Hypothalamus (tissue), 51 donors: ENCODE measurements at regions not wholly inside any gene's neighbourhood (a gene's known extent, or its start where the extent isn't known, plus 50 kb on each side); places are given as distances from the start of the nearest gene placed in this dataset.
"Not testable (repeated sequence)": the region's sequence is repeated elsewhere in the genome, so short reads cannot be mapped to it uniquely, and the experiment has no call there.

Source experiments
- DNase-seq, 51 donors: peaks; one replicate each; lab custom pipeline; 2025; lab: John Stamatoyannopoulos, UW

- DNase-seq = not testable (repeated sequence)
Measured at GRCh38 chr11:38595359-38596016, 1997.5 kb upstream of the RAG2 start.

- no peak for DNase-seq
Measured at GRCh38 chr11:38594895-38595294, 1996.9 kb upstream of the RAG2 start.

DNA sequence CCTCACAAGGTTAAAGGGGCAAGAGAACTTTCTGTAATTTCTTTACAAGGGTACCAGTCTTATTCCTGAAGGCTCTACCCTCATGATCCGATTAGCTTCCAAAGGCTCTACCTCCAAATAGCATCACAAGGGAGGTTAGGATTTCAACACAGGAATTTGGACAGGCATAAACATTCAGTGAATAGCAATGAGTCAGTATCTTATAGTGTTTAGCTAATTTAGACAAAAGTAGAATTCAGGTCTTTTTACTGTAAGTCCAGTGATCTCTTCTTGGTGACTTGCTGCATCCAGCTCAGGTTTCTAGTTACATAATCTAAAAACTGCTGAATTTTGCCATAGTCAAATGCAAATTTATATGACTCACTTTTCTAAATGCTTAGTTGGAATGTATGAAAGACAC, 1995.6 kb upstream of the RAG2 start:
- DNase-seq = no peak

GRCh38 chr11:38582756-38583155, 1984.7 kb upstream of the RAG2 start:
- no peak for DNase-seq

GRCh38 chr11:38582151-38582550, 1984.1 kb upstream of the RAG2 start:
- DNase-seq = no peak

GRCh38 chr11:38577769-38578168, 1979.7 kb upstream of the RAG2 start:
- DNase-seq = no peak

DNA sequence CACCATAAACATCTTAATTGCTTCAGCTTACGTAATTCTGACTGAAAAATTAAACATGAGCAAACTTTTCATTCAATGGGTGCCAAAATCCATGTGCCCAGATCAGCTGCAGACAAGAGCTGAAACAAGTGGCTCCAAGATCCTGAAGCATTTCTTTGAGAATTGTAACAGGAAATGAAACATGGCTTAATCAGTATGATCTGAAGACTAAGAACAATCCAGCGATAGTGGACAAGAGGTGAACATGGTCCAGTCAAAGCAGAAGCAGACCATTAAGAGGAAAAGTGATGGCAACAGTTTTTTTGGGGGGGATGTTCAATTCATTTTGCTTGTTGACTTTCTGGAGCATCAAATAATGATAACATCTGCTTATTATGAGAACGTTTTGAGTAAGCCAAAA, 1964.5 kb upstream of the RAG2 start:
- DNase-seq = no peak

- DNase-seq = no peak
Measured at GRCh38 chr11:38553148-38553547, 1955.1 kb upstream of the RAG2 start.

GRCh38 chr11:38547462-38547861, 1949.4 kb upstream of the RAG2 start:
- no peak for DNase-seq

DNA sequence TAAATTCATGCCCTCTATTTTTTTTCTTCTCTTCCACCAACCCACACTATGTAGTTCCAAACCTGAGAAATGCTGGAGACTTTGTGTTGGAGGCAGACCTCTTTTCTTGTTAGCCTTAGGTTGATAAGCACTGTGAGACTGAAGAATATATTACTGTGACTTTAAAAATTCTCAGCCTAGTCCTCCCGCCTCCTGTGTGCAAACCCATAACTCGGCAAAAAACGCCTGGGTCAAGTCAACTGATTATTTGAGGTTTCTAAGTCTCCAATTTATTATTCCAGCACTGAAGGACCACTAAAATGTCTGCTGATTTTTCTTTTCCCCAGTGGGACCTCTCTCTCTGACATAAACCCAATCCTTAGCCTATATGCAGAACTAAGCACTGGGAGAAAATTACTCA, 1946.0 kb upstream of the RAG2 start:
- DNase-seq = no peak

DNA sequence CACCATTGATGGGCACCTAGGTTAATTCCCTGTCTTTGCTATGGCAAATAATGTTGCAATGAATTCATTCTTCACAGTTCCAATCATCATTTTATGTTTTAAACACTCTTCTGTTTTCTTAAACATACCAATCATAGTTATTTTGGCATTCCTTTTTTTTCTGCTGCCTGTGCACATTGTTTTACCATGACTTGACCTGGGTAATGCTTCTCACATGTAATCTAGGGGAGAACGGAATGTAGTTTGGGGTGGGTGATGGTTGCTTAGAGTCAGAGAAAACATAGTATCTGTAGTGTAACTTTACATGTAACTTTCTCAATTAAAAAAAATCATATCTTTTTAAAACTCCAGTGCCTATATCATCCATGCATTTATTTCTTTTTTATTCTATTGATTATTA, 1945.3 kb upstream of the RAG2 start:
- no peak for DNase-seq

- DNase-seq = no peak
Measured at GRCh38 chr11:38538866-38539680, 1941.0 kb upstream of the RAG2 start.

DNA sequence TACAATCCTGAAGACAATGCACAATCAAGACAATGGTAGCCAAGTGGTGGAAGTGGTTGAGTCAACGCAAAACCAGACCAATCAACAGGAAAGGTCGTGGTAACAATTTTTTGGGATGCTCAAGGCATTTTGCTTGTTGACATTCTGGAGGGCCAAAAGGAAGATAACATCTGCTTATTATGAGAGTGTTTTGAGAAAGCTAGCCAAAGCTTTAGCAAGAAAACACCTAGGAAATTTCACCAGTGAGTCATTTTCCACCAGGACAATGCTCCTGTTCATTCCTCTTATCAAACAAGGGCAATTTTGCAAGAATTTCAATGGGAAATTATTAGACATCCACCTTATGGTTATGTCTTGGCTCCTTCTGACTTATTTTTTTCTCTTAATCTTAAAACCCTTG, 1932.2 kb upstream of the RAG2 start:
- no peak for DNase-seq

GRCh38 chr11:38524945-38525344, 1926.9 kb upstream of the RAG2 start:
- DNase-seq = no peak

DNA sequence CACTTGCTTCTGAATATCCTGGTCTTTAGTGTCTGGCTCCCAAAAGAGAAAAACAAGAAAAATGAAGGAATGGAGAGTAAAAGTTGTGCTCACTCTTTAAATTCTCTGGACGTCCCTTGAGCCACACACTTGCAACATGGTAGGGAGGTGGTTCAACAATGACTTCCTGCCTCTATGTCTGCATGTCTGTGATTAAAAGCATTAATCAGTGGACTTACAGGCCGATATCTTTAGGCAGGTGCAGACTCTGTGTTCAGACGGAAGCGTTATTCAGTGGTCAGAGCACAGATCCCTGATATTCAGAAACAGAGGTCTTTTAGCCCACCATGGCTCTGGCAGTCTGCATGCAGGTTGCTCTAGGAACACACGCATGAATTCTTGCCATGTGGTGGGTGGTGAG, 1920.0 kb upstream of the RAG2 start:
- no peak for DNase-seq

GRCh38 chr11:38512830-38513229, 1914.8 kb upstream of the RAG2 start:
- DNase-seq = not testable (repeated sequence)

- no peak for DNase-seq
Measured at GRCh38 chr11:38510041-38510440, 1912.0 kb upstream of the RAG2 start.

- no peak for DNase-seq
Measured at GRCh38 chr11:38503876-38504275, 1905.8 kb upstream of the RAG2 start.

GRCh38 chr11:38498721-38499120, 1900.7 kb upstream of the RAG2 start:
- DNase-seq = no peak

DNA sequence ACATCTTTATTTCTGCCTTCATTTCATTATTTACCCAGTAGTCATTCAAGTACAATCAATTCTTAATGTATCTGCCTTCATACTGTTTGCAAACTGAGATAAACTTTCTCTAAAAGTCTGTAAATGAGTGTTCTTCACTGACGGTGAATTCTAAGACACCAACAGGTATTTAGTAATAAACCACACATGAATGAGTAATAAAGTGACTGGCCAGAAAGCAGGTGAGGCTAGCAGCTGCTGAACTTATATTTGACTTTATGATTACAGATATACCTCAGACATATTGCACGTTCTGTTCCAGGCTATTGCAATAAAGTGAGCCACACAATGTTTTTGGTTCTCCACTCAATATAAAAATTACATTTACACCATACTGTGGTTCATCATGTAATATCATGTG, 1894.0 kb upstream of the RAG2 start:
- DNase-seq = no peak

DNA sequence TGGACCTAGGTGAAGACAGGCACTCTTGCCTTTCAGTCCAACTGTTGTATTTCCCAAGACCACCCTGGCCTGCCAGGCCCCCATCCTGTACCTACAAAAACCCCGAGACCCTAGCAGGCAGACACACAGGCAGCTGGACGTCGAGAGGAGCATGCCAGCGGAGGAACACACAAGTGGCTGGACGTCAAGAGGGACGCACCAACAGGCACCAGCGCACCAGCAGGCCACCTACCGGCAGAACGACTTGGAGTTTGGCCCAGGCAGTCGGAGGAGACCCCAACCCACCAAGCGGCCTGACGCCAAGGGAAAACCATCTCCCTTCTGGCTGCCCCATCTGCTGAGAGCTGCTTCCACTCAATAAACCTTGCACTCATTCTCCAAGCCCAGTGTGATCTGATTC, 1883.4 kb upstream of the RAG2 start:
- DNase-seq = no peak

DNA sequence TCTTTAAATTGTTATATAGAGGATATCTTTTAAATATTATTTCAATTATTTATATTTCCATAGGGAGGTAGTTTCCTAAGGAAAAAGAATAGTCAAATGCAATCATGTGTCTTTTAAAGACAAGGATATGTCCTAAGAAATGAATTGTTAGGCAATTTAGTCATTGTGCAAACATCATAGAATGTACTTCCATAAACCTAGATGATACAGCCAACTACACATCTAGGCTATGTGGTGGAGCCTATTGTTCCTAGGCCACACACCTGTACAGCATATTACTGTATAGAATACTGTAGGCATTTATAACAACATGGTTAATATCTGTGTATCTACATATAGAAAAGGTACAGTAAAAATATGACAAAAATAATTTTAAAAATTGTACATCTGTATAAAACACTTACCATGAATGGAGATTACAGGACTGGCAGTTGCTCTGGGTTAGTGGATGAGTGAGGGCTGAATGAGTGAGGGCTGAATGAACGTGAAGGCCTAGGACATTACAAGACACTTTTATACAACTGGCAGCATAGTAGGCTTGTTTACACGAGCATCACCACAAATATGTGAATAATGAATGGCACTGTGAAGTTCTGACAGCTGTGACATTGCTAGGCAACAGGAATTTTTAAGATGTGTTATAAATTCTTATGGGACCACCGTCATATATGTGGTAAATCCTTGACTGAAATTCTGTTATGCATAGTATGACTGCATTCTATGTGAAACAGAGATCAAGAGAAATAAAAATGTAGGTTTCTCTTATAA, 1879.0 kb upstream of the RAG2 start:
- no peak for DNase-seq
